Liver (tissue), 7 donors: ENCODE measurements at regions not wholly inside any gene's neighbourhood (a gene's known extent, or its start where the extent isn't known, plus 50 kb on each side); places are given as distances from the start of the nearest gene placed in this dataset.
"Not testable (repeated sequence)": the region's sequence is repeated elsewhere in the genome, so short reads cannot be mapped to it uniquely, and the experiment has no call there.

Experiments used
- DNase-seq: peaks from one replicate; pipeline ENCODE4 v3.0.0-alpha.2; 2017; ENCODE audit warnings: low spot score
- H3K27ac ChIP-seq, 2 donors: one replicate each; pipeline ENCODE4 v1.7.0; 2013; ENCODE audit warnings: inconsistent platforms in 2 of 2, low read length in 2 of 2, control low read depth in 1 of 2, low read depth in 1 of 2, mild to moderate bottlenecking in 1 of 2
- H3K27me3 ChIP-seq, 4 donors: one replicate each; pipeline versions ENCODE4 v1.6.1 to v1.7.0; 2013; ENCODE audit warnings: low read length in 3 of 4, inconsistent platforms in 1 of 4, mild to moderate bottlenecking in 1 of 4, moderate library complexity in 1 of 4; ENCODE audit not compliant: control insufficient read depth in 4 of 4, insufficient read depth in 4 of 4
- H3K36me3 ChIP-seq, 4 donors: one replicate each; pipeline versions ENCODE4 v1.6.1 to v1.7.0; 2013; ENCODE audit warnings: low read length in 3 of 4, mild to moderate bottlenecking in 3 of 4, low read depth in 1 of 4, moderate library complexity in 1 of 4; ENCODE audit not compliant: control insufficient read depth in 4 of 4, insufficient read depth in 3 of 4
- H3K4me1 ChIP-seq, 4 donors: one replicate each; pipeline versions ENCODE4 v1.6.1 to v1.7.0; 2013; ENCODE audit warnings: low read length in 3 of 4, mild to moderate bottlenecking in 3 of 4, moderate library complexity in 1 of 4; ENCODE audit not compliant: control insufficient read depth in 4 of 4, insufficient read depth in 4 of 4
- H3K4me3 ChIP-seq, 3 donors: one replicate each; pipeline versions ENCODE4 v1.6.1 to v1.7.0; 2013; ENCODE audit warnings: low read length in 3 of 3, control low read depth in 1 of 3, low read depth in 1 of 3, mild to moderate bottlenecking in 1 of 3
- H3K9ac ChIP-seq, 2 donors: one replicate each; pipeline ENCODE4 v1.7.0; 2013; ENCODE audit warnings: low read length in 2 of 2, mild to moderate bottlenecking in 2 of 2, moderate library complexity in 2 of 2, control low read depth in 1 of 2, low read depth in 1 of 2
- H3K9me3 ChIP-seq, 4 donors: one replicate each; pipeline versions ENCODE4 v1.6.1 to v1.7.0; 2013; ENCODE audit warnings: low read length in 3 of 4; ENCODE audit not compliant: control insufficient read depth in 4 of 4
- ATF3 ChIP-seq: IDR thresholded peaks from 2 replicates; pipeline ENCODE4 v1.6.1; 2016; ENCODE audit warnings: antibody characterized with exemption
- EGR1 ChIP-seq, 2 donors: IDR thresholded peaks; 2 replicates each; pipeline ENCODE4 v1.6.1; 2016 to 2018; ENCODE audit warnings: antibody characterized with exemption in 2 of 2, low read depth in 2 of 2
- FOXA1 ChIP-seq: IDR thresholded peaks from 2 replicates; pipeline ENCODE4 v1.6.1; 2016; ENCODE audit warnings: antibody characterized with exemption
- FOXA2 ChIP-seq: IDR thresholded peaks from 2 replicates; pipeline ENCODE4 v1.6.1; 2016; ENCODE audit warnings: antibody characterized with exemption
- GABPA ChIP-seq, 2 donors: IDR thresholded peaks in 1 of 2; conservative IDR thresholded peaks in 1 of 2; 2 replicates each; pipeline ENCODE4 v1.6.1; 2016; ENCODE audit warnings: antibody characterized with exemption in 2 of 2, mild to moderate bottlenecking in 1 of 2, moderate library complexity in 1 of 2
- MAX ChIP-seq: IDR thresholded peaks from 2 replicates; pipeline ENCODE4 v1.6.1; 2016; ENCODE audit warnings: antibody characterized with exemption
- NR2F2 ChIP-seq: IDR thresholded peaks from 2 replicates; pipeline ENCODE4 v1.6.1; 2016; ENCODE audit warnings: antibody characterized with exemption
- RAD21 ChIP-seq, 2 donors: IDR thresholded peaks; 2 replicates each; pipeline ENCODE4 v1.6.1; 2016; ENCODE audit warnings: antibody characterized with exemption in 2 of 2, mild to moderate bottlenecking in 2 of 2
- RXRA ChIP-seq, 2 donors: IDR thresholded peaks; 2 replicates each; pipeline ENCODE4 v1.6.1; 2017 to 2018; ENCODE audit warnings: antibody characterized with exemption in 2 of 2, mild to moderate bottlenecking in 1 of 2
- SP1 ChIP-seq: IDR thresholded peaks from 2 replicates; pipeline ENCODE4 v1.6.1; 2018; ENCODE audit warnings: antibody characterized with exemption, mild to moderate bottlenecking
- TAF1 ChIP-seq: conservative IDR thresholded peaks from 2 replicates; pipeline ENCODE4 v1.6.1; 2016; ENCODE audit warnings: antibody characterized with exemption, mild to moderate bottlenecking
- YY1 ChIP-seq: IDR thresholded peaks from 2 replicates; pipeline ENCODE4 v1.6.1; 2016; ENCODE audit warnings: antibody characterized with exemption, mild to moderate bottlenecking
- WGBS: extraction: QIAGEN DNeasy Blood & Tissue Kit; methylation state at CpG from one replicate; pipeline ENCODE4 v1.1.7; 2013; 5-methylcytosine and 5-hydroxymethylcytosine counted together
- donor health status: healthy.
- donor health status: healthy.
- donor health status: healthy.
- donor health status: healthy.

GRCh38 chr10:124150189-124150806 is 56.9 kb upstream of the CHST15 start:
- TF ChIP-seq RAD21 (IDR thresholded peaks at IDR 0.05) (no peak), FOXA1 (no peak)
- H3K4me3 ChIP-seq = no peak overlapping the region
- WGBS = 87% methylated on average over 7 of the region's 7 CpGs
- H3K9me3 ChIP-seq = no peaks in the 10 kb centered on the region
- peaks cover 0 to 14% (median 6%) of the 10 kb centered on the region in 4 donors for H3K4me1 ChIP-seq
- H3K27me3 ChIP-seq = no peaks in the 10 kb centered on the region
- H3K9ac ChIP-seq = no peak overlapping the region
- no peak overlapping the region for H3K27ac ChIP-seq
- H3K36me3 ChIP-seq = no peaks in the 10 kb centered on the region
- no peak for DNase-seq

- TF ChIP-seq GABPA (IDR thresholded peaks at IDR 0.05 in 1 of 2, conservative IDR thresholded peaks at IDR 0.05 in 1 of 2) = no peak
- TF ChIP-seq NR2F2 = no peak
- TF ChIP-seq MAX = no peak
- no peak for TF ChIP-seq SP1
- TF ChIP-seq ATF3 = no peak
- no peak for TF ChIP-seq EGR1 (IDR thresholded peaks at IDR 0.05; ENCODE audit: low read depth in 2 of 2)
- no peak for TF ChIP-seq TAF1
- TF ChIP-seq RXRA (IDR thresholded peaks at IDR 0.05) = no peak
- no peak for TF ChIP-seq FOXA1
- no peak for TF ChIP-seq YY1
- no peak for TF ChIP-seq FOXA2
- TF ChIP-seq RAD21 (IDR thresholded peaks at IDR 0.05) = no peak
- Histone ChIP-seq H3K9me3 (no peaks in the 10 kb centered on the region), H3K27me3 (no peaks in the 10 kb centered on the region), H3K36me3 (no peaks in the 10 kb centered on the region), H3K4me3 (no peak overlapping the region), H3K27ac (no peak overlapping the region), H3K4me1 (peaks cover 0 to 19% (median 12%) of the 10 kb centered on the region in 4 donors), H3K9ac (no peak overlapping the region)
- 73% methylated on average over 17 of the region's 17 CpGs for WGBS
- no peak for DNase-seq
These were observed 56.0 kb upstream of the CHST15 start for GRCh38 chr10:124149189-124150042.

GRCh38 chr10:124148509-124149188 is 55.3 kb upstream of the CHST15 start:
- not testable (repeated sequence) for H3K4me3 ChIP-seq, H3K27ac ChIP-seq, H3K27me3 ChIP-seq, H3K36me3 ChIP-seq, H3K9ac ChIP-seq, DNase-seq, H3K9me3 ChIP-seq
- 80% methylated on average over 7 of the region's 7 CpGs for WGBS
- peaks cover 0 to 18% (median 11%) of the 10 kb centered on the region in 4 donors for H3K4me1 ChIP-seq
